ENCODE measurements at regions not wholly inside any gene's neighbourhood (a gene's known extent, or its start where the extent isn't known, plus 50 kb on each side); places are given as distances from the start of the nearest gene placed in this dataset.
A peak's percentile ranks its signal among the peaks of the same experiment; 100 is the strongest.
"Not testable (repeated sequence)": the region's sequence is repeated elsewhere in the genome, so short reads cannot be mapped to it uniquely, and the experiment has no call there.

GRCh38 chr1:213324859-213325258, 273.8 kb downstream of the RPS6KC1 start:
- DNase-seq = no peak

GRCh38 chr1:213325482-213325881, 274.4 kb downstream of the RPS6KC1 start:
- no peak for DNase-seq

GRCh38 chr1:213326281-213327016, 275.4 kb downstream of the RPS6KC1 start:
- peak in 2 of 58 donors; percentile 3 to 38 for DNase-seq

- peak in 4 of 58 donors; percentile 2 to 14 (median 4) for DNase-seq
Measured at GRCh38 chr1:213327017-213327667, 276.1 kb downstream of the RPS6KC1 start.

- no peak for DNase-seq
Measured at GRCh38 chr1:213329406-213330008, 278.5 kb downstream of the RPS6KC1 start.

- no peak for DNase-seq
Measured at GRCh38 chr1:213330281-213330680, 279.2 kb downstream of the RPS6KC1 start.

GRCh38 chr1:213331631-213332175, 280.7 kb downstream of the RPS6KC1 start:
- DNase-seq = no peak

GRCh38 chr1:213332491-213332890, 281.4 kb downstream of the RPS6KC1 start:
- DNase-seq = no peak

- no peak for DNase-seq
Measured at GRCh38 chr1:213333121-213333520, 282.1 kb downstream of the RPS6KC1 start.

GRCh38 chr1:213335084-213335483, 284.0 kb downstream of the RPS6KC1 start:
- DNase-seq = no peak

GRCh38 chr1:213337025-213337678, 286.1 kb downstream of the RPS6KC1 start:
- no peak for DNase-seq

GRCh38 chr1:213340593-213340992, 289.6 kb downstream of the RPS6KC1 start:
- no peak for DNase-seq

- DNase-seq = no peak
Measured at GRCh38 chr1:213345621-213346020, 294.6 kb downstream of the RPS6KC1 start.

GRCh38 chr1:213357403-213357802, 306.4 kb downstream of the RPS6KC1 start:
- DNase-seq = no peak

- not testable (repeated sequence) for DNase-seq
Measured at GRCh38 chr1:213358368-213358767, 307.3 kb downstream of the RPS6KC1 start.

- DNase-seq = no peak
Measured at GRCh38 chr1:213362598-213362997, 311.6 kb downstream of the RPS6KC1 start.

GRCh38 chr1:213366141-213366831, 315.2 kb downstream of the RPS6KC1 start:
- no peak for DNase-seq

GRCh38 chr1:213369465-213369864, 318.4 kb downstream of the RPS6KC1 start:
- DNase-seq = no peak

- no peak for DNase-seq
Measured at GRCh38 chr1:213370523-213370922, 319.5 kb downstream of the RPS6KC1 start.

GRCh38 chr1:213371525-213371846, 320.4 kb downstream of the RPS6KC1 start:
- no peak for DNase-seq
